ENCODE measurements at regions not wholly inside any gene's neighbourhood (a gene's known extent, or its start where the extent isn't known, plus 50 kb on each side); places are given as distances from the start of the nearest gene placed in this dataset.

DNA sequence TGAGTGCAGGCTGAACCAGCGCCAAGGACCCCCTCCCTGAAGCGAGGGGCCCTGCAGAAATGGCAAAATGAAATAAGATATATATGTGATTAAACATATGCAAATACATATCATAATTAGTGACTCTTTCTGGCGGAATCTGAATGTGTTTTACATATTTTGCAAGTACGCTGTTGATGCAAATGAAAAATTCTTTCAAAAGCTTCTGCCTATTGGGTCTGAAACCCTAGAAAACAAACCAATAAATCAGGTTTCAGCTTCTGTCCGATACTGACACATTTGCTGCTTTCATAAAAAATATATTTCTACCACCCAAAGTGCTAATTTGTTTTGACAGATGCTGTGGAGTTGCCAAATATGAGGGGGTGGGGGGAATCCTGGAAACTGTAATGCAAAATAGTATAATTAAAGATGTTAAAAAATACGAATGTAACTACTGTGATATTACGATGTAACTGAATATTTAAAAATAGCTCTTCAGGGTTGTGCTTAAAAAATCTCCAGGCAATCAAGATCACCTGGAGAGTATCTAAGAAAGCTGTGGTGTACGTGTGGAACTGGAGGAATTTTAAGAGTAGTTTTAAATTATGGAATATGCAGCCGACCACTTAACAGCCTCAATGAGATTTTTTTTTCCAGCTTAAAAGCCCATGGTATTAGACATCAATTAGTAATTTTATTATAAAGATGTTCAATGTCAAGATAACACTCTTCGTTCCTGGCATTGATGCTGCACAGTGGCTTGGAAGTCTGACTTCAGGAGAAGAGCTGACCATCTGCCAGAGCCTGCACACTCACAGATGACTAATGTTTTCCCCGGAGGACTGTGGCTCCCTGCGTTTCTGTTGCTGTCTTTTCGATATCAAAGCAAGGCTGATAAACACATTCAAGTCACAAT, 122.2 kb upstream of the RCN1 start:
- DNase-seq (ENCODE audit: extremely low read depth in 1 of 4, low spot score in 3 of 4), result no peak
- 0% methylated on average over 13 of the region's 13 CpGs for WGBS (ENCODE audit: insufficient coverage, low coverage, missing lambda C conversion rate)
- CTCF ChIA-PET (ENCODE audit: low intra/inter-chr PET ratio), result no interaction called here
- Histone ChIP-seq H3K9me3 (replicated peaks; ENCODE audit: control insufficient read depth, insufficient read depth, low read depth, low read length) (no peaks in the 10 kb centered on the region), H4K20me1 (replicated peaks; ENCODE audit: control insufficient read depth, insufficient read depth, low read length) (no peaks in the 10 kb centered on the region), H3K9me1 (ENCODE audit: control insufficient read depth, insufficient read depth, low read length) (no peaks in the 10 kb centered on the region), H2AFZ (ENCODE audit: low read depth, low read length) (no peak overlapping the region), H3K79me2 (ENCODE audit: control insufficient read depth, insufficient read depth, low read length) (no peaks in the 10 kb centered on the region), H3K4me3 (no peak overlapping the region), H3K9ac (ENCODE audit: insufficient read depth in 1 of 2, low read depth in 2 of 2, low read length in 2 of 2) (no peak overlapping the region), H3K36me3 (ENCODE audit: control insufficient read depth, insufficient read depth, low read length) (no peaks in the 10 kb centered on the region), H3K27ac (ENCODE audit: extremely low read depth, low read depth, low read length) (no peak overlapping the region), H3K4me2 (ENCODE audit: insufficient read depth, low read length) (no peak overlapping the region), H3K27me3 (ENCODE audit: control insufficient read depth in 2 of 2, insufficient read depth in 2 of 2, low read length in 2 of 2) (peaks cover 4 to 13% of the 10 kb centered on the region in 2 experiments; a peak in 3 of 5 replicates), H3K4me1 (replicated peaks in 1 of 2; ENCODE audit: control insufficient read depth in 2 of 2, insufficient read depth in 2 of 2, low read length in 2 of 2) (no peaks in the 10 kb centered on the region)
- FAIRE-seq, result no peak
- in situ Hi-C loops (cut with MboI), result loop anchor here (5.0 kb wide), 1 partner anchor 46 kb away; no protein-coding TSS in a partner anchor
- POLR2A ChIA-PET, result interaction anchor here (1.4 kb wide), 1 partner anchor 9 kb away, joined by 4 read pairs; no protein-coding TSS in a partner anchor
- BruUV-seq (replicated peaks), result no TSS peak
- intact Hi-C loops (cut with micrococcal nuclease), result no loop called here
- no peak for ATAC-seq
- TF ChIP-seq CBFA2T2 (conservative IDR thresholded peaks at IDR 0.05) (no peak), KAT8 (IDR thresholded peaks at IDR 0.05; ENCODE audit: low read depth) (no peak), NR2C1 (IDR thresholded peaks at IDR 0.05) (no peak), NR2C1 (tag; IDR thresholded peaks at IDR 0.05) (no peak), C11orf30 (IDR thresholded peaks at IDR 0.05; ENCODE audit: low read depth) (no peak), MAZ (CRISPR knock-in tag; conservative IDR thresholded peaks at IDR 0.05 in 1 of 2, IDR thresholded peaks at IDR 0.05 in 1 of 2) (no peak), ERF (CRISPR knock-in tag; IDR thresholded peaks at IDR 0.05) (no peak), DIDO1 (tag; IDR thresholded peaks at IDR 0.05; ENCODE audit: low read depth) (no peak), ZNF274 (IDR thresholded peaks at IDR 0.05; ENCODE audit: borderline replicate concordance, low read depth, low read length) (no peak)
- TF ChIP-seq, protein P1, sequence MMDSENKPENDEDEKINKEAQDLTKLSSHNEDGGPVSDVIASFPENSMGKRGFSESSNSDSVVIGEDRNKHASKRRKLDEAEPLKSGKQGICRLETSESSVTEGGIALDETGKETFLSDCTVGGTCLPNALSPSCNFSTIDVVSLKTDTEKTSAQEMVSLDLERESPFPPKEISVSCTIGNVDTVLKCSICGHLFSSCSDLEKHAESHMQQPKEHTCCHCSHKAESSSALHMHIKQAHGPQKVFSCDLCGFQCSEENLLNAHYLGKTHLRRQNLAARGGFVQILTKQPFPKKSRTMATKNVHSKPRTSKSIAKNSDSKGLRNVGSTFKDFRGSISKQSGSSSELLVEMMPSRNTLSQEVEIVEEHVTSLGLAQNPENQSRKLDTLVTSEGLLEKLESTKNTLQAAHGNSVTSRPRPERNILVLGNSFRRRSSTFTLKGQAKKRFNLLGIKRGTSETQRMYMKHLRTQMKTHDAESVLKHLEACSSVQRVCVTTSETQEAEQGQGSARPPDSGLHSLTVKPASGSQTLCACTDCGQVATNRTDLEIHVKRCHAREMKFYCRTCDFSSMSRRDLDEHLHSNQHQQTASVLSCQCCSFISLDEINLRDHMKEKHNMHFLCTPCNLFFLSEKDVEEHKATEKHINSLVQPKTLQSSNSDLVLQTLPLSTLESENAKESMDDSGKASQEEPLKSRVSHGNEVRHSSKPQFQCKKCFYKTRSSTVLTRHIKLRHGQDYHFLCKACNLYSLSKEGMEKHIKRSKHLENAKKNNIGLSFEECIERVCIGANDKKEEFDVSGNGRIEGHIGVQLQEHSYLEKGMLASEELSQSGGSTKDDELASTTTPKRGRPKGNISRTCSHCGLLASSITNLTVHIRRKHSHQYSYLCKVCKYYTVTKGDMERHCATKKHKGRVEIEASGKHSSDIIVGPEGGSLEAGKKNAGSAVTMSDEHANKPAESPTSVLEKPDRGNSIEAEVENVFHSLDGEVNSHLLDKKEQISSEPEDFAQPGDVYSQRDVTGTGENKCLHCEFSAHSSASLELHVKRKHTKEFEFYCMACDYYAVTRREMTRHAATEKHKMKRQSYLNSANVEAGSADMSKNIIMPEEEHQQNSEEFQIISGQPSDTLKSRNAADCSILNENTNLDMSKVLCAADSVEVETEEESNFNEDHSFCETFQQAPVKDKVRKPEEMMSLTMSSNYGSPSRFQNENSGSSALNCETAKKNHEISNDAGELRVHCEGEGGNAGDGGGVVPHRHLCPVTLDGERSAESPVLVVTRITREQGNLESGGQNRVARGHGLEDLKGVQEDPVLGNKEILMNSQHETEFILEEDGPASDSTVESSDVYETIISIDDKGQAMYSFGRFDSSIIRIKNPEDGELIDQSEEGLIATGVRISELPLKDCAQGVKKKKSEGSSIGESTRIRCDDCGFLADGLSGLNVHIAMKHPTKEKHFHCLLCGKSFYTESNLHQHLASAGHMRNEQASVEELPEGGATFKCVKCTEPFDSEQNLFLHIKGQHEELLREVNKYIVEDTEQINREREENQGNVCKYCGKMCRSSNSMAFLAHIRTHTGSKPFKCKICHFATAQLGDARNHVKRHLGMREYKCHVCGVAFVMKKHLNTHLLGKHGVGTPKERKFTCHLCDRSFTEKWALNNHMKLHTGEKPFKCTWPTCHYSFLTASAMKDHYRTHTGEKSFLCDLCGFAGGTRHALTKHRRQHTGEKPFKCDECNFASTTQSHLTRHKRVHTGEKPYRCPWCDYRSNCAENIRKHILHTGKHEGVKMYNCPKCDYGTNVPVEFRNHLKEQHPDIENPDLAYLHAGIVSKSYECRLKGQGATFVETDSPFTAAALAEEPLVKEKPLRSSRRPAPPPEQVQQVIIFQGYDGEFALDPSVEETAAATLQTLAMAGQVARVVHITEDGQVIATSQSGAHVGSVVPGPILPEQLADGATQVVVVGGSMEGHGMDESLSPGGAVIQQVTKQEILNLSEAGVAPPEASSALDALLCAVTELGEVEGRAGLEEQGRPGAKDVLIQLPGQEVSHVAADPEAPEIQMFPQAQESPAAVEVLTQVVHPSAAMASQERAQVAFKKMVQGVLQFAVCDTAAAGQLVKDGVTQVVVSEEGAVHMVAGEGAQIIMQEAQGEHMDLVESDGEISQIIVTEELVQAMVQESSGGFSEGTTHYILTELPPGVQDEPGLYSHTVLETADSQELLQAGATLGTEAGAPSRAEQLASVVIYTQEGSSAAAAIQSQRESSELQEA (IDR thresholded peaks at IDR 0.05; ENCODE audit: low read depth), result no peak
- TF ChIP-seq, protein P2, sequence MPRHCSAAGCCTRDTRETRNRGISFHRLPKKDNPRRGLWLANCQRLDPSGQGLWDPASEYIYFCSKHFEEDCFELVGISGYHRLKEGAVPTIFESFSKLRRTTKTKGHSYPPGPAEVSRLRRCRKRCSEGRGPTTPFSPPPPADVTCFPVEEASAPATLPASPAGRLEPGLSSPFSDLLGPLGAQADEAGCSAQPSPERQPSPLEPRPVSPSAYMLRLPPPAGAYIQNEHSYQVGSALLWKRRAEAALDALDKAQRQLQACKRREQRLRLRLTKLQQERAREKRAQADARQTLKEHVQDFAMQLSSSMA (CRISPR knock-in tag; IDR thresholded peaks at IDR 0.05), result no peak
- TF ChIP-seq, protein P3, sequence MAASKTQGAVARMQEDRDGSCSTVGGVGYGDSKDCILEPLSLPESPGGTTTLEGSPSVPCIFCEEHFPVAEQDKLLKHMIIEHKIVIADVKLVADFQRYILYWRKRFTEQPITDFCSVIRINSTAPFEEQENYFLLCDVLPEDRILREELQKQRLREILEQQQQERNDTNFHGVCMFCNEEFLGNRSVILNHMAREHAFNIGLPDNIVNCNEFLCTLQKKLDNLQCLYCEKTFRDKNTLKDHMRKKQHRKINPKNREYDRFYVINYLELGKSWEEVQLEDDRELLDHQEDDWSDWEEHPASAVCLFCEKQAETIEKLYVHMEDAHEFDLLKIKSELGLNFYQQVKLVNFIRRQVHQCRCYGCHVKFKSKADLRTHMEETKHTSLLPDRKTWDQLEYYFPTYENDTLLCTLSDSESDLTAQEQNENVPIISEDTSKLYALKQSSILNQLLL (CRISPR knock-in tag; IDR thresholded peaks at IDR 0.05; ENCODE audit: borderline replicate concordance), result no peak
